GM18505 (cell line): ENCODE measurements at regions not wholly inside any gene's neighbourhood (a gene's known extent, or its start where the extent isn't known, plus 50 kb on each side); places are given as distances from the start of the nearest gene placed in this dataset.

Experiments
- ATAC-seq: cut with Tn5 transposase; IDR thresholded peaks from one replicate; pipeline ENCODE4 v1.9.1; 2021; ENCODE audit not compliant: unreplicated experiment
- POLR2A ChIP-seq: IDR thresholded peaks from 4 replicates; pipeline ENCODE4 v1.6.1; 2011; ENCODE audit warnings: borderline replicate concordance; ENCODE audit not compliant: insufficient read depth, insufficient read length; ENCODE audit errors: extremely low read depth

- no peak for TF ChIP-seq POLR2A
- ATAC-seq: no peak
These were observed 97.4 kb upstream of the NEDD9 start for GRCh38 chr6:11329726-11330412.

DNA sequence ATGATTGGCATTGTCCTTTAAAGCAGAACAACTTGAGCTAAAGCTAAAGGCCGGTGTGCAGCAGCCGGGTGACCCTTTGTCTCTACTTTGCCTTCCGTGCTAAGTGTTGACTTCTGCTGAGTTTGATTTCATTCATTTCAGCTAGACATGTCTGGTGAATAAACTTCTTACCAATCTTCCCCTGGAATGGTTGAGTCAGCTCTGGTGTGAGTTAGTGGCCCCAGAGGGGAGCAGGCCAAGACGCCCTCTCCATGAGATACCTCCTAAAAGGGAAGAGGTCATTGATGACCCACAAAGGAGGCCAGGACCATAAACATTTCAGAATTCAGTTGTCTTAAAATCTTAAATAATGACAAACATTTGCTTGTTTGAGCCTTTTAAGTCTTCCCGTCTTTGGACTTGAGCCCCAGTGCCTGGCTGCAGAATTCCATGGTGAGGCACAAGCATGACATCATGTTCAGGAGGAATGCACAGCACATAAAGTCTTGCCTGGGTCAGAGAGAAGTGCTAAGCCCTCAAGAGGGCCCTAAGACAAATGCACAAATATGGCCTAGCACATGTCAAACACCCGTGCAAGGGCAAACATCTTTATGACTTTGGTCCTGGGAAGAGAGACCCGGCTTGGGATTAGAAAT, 96.3 kb upstream of the NEDD9 start:
- ATAC-seq: no peak
- TF ChIP-seq POLR2A: no peak

DNA sequence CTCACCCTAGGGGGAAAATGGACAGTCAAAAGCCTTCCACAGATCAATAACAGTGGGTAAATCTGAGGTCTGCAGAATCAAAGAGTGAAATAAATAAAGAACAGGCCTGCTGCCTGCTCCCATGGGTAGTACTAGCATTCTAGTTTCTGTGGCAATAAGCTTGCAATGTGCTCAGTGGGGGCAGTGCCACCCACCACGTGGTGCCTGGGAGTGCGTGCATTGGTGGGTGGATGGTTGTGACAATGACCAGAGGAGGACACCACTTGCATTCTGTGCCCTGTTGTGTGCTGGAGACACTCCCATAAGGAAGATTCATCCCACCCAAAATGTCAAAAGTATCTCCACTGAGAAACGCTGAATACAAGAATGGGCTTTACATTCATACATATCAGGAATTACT, 95.5 kb upstream of the NEDD9 start:
- TF ChIP-seq POLR2A: no peak
- ATAC-seq: no peak

DNA sequence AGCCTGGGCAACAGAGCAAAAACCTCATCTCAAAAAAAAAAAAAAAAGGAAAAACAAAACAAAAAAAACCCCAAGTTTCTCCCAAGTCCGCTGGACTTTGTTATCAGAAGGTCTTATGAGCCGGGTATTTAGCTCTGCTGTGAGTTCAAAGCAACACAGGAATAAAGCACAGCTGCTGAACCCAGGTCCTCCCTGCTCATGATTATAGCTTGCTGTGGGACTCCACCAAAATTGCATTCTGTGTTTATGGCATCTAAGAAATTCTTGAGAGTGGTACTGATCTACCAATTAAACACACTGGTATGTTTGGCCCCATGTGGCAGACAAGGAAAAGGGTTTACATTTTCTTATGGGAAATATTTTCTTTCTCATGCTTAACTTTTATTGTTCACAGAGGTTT, 93.6 kb upstream of the NEDD9 start:
- no peak for ATAC-seq
- TF ChIP-seq POLR2A: no peak

DNA sequence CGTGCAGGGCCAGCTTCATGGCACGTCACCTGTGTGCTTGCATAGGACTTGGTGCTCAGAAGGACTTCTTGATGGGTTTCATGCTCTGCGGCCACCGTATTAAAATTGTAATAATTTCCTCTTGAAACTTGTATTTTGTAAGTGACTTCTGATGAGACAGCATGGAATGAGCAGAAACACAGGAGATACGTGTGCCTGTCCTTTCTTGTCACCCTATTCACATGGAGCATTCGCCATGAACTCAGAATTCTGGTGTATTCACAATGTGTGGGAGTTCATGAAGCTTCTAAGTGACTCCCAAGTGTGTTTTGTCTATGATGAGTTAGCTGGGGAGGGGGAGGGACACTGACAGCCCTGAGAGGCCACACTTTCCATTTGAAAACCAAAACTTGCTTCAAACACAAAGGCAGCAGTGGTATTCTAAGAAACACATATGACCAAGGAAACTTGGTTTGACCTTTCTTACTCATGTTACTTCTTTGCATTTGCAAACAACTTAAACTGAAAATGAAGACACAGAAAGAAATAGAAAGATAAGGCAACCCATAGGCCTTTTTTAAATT, 92.1 kb upstream of the NEDD9 start:
- no peak for TF ChIP-seq POLR2A

GRCh38 chr6:11323666-11324452, 91.4 kb upstream of the NEDD9 start:
- TF ChIP-seq POLR2A: no peak
- ATAC-seq: no peak

More for the DNA sequence above, 92.1 kb upstream of the NEDD9 start:
- ATAC-seq: no peak

DNA sequence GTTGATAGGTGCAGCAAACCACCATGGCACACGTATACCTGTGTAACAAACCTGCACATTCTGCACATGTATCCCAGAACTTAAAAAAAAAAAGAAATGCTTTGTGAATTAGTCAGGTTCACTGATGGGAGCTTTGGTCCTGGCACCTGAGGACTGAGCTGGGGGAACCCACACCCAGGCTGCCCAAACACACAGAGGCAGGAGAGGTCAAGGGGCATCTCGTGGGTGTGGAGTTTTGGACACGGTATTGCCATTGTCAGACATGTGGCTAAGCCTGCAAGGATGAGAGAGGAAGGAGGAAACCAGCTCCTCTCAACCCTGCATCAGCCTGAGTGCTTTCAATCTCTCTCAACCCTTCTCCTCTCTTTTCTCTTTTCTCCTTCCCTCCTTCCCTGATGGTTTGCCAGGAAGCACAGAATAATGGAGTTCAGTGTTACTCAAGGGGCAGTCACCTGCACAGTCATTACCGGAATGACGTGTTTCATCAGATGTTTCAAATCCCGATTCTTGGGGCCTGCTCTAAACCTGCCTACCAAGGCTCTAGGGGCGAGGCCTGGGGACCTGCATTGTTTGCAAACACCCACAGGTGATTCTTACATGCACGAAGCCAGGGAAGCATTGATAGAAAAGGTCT, 89.9 kb upstream of the NEDD9 start:
- no peak for ATAC-seq
- no peak for TF ChIP-seq POLR2A

DNA sequence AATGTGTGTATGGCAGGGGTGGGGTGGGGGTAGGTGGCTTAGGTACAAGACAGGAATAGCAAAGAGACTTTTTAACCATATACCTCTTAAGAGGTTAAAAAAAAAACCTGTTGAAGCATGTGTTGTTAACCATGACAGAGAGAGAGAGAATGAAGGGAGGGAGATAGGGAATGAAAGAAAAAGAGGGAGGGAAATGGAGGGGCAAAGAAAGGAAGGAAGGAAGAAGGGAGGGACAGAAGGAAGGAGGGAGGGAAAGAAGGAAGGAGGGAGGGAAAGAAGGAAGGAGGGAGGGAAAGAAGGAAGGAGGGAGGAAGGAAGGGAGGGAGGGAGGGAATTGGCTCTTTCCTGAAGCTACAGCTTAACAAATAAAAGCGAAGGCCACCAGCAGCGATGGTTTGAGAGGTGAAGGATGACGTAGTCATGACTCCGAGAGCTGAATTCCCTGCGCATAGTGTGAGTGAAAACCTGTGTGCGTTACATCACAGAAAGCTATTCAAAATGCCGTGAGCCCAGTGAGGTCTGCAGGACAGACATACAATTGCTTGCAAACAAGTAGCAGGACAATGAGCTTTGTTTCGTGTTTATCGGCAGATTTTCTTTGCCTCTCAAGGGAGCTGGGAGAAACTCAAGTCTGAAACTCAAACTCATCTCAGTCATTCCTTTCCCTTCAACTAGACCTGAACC, 88.6 kb upstream of the NEDD9 start:
- ATAC-seq: no peak
- no peak for TF ChIP-seq POLR2A

- TF ChIP-seq POLR2A: no peak
- no peak for ATAC-seq
These were observed 86.7 kb upstream of the NEDD9 start for GRCh38 chr6:11318835-11319813.

DNA sequence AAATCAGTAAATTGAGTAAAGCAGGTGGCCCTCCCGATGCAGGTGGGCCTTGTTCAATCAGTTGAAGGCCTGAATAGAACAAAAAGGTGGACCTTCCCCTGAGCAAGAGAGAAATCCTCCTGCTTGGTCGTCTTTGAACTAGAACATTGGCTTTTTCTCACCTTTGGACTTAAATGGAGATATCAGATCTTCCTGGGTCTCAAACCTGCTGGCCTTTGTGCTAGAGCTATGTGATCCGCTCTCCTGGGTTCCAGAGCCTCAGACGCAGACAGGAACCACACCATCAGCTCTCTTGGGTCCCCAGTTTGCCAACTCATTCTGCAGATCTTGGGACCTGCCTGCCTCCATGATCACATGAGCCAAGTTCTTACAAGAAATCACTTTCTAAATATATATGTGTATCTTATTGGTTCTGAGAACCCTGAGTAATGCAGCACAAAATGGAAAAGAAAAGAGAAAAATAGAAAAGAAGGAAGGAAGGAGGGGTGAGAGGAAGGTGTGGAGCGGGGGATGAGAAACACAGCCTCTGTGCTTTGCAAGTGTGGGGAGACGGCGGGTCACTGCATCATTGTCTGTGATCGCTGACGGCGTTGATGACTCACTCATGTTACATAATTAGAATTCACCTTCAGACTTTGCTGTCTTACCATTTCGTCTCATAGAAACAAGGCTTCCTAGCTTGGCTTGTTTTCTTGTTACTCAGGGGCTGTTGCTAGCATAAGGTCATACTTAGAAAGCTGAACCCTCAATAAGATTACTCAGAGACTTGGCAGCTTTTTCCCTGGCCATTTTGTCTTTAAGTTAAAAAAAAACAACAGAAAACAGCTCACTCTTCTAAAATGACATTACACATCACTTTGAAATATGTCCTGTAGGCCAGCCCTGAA, 85.7 kb upstream of the NEDD9 start:
- TF ChIP-seq POLR2A: no peak
- no peak for ATAC-seq
